ENCODE measurements at regions not wholly inside any gene's neighbourhood (a gene's known extent, or its start where the extent isn't known, plus 50 kb on each side); places are given as distances from the start of the nearest gene placed in this dataset.

DNA sequence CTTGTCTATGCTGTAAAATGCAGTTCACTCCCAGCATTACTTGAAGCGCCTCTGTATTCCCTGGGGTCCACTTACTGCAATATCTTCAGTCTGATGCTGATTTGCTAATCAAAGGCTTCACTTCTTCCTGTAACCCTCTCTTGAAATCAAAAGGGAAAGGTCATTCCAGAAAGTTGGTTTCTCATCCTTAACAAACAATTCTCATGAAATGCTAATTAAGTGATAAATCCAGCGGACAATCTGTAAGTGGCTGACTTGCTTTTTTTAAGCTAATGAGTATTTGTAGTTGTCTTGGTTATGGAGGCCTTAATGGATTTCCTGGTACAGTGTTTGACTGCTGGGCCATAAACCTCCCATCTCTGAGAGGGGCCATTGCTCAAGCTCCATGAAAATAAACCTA lies 499.6 kb upstream of the HS6ST1 start:
- TF ChIP-seq, protein P1, sequence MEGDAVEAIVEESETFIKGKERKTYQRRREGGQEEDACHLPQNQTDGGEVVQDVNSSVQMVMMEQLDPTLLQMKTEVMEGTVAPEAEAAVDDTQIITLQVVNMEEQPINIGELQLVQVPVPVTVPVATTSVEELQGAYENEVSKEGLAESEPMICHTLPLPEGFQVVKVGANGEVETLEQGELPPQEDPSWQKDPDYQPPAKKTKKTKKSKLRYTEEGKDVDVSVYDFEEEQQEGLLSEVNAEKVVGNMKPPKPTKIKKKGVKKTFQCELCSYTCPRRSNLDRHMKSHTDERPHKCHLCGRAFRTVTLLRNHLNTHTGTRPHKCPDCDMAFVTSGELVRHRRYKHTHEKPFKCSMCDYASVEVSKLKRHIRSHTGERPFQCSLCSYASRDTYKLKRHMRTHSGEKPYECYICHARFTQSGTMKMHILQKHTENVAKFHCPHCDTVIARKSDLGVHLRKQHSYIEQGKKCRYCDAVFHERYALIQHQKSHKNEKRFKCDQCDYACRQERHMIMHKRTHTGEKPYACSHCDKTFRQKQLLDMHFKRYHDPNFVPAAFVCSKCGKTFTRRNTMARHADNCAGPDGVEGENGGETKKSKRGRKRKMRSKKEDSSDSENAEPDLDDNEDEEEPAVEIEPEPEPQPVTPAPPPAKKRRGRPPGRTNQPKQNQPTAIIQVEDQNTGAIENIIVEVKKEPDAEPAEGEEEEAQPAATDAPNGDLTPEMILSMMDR (IDR thresholded peaks at IDR 0.05; ENCODE audit: low read depth, low read length, poor library complexity, severe bottlenecking), result no peak
- TF ChIP-seq EZH2phosphoT487 (IDR thresholded peaks at IDR 0.05; ENCODE audit: borderline replicate concordance, low read length), result no peak

All from DOHH2 (cell line).